Central memory CD8-positive, alpha-beta T cell (primary cell): ENCODE measurements at regions not wholly inside any gene's neighbourhood (a gene's known extent, or its start where the extent isn't known, plus 50 kb on each side); places are given as distances from the start of the nearest gene placed in this dataset.

Experiments used
- ATAC-seq: fragments of 150-1000 bp; cut with Tn5 transposase; replicated peaks from 2 replicates; pipeline ENCODE4 v1.10.0; 2022; ENCODE audit warnings: mild to moderate bottlenecking, moderate FRiP score, moderate number of reproducible peaks; ENCODE audit not compliant: poor library complexity, severe bottlenecking; ENCODE audit errors: extremely low read depth
- DNase-seq, 2 donors: peaks; one replicate each; pipeline ENCODE4 v3.0.0; 2021; ENCODE audit warnings: low spot score in 2 of 2
- H3K27ac Mint-ChIP-seq: one replicate; pipeline ENCODE4 v1.8.0; 2022; ENCODE audit warnings: low read depth, mild to moderate bottlenecking, moderate library complexity, mixed read lengths
- H3K27me3 Mint-ChIP-seq: one replicate; pipeline ENCODE4 v1.8.0; 2022; ENCODE audit warnings: mixed read lengths
- H3K36me3 Mint-ChIP-seq: one replicate; pipeline ENCODE4 v1.8.0; 2022; ENCODE audit warnings: mild to moderate bottlenecking, moderate library complexity, mixed read lengths; ENCODE audit not compliant: insufficient read depth
- H3K4me1 Mint-ChIP-seq: one replicate; pipeline ENCODE4 v1.8.0; 2022; ENCODE audit warnings: mixed read lengths
- H3K4me3 Mint-ChIP-seq: one replicate; pipeline ENCODE4 v1.8.0; 2022; ENCODE audit warnings: mild to moderate bottlenecking, moderate library complexity, mixed read lengths
- H3K9me3 Mint-ChIP-seq: one replicate; pipeline ENCODE4 v1.8.0; 2022; ENCODE audit warnings: mixed read lengths

GRCh38 chr14:101122237-101123141, 219.0 kb upstream of the RTL1 start:
- DNase-seq: no peak
- no peak for ATAC-seq
- Mint-ChIP-seq H3K27me3 (peaks cover 34% of the 10 kb centered on the region), H3K9me3 (no peaks in the 10 kb centered on the region), H3K36me3 (no peaks in the 10 kb centered on the region), H3K4me1 (no peaks in the 10 kb centered on the region), H3K4me3 (no peak overlapping the region), H3K27ac (no peak overlapping the region)

- DNase-seq: peak in 1 of 2 donors; percentile 7
- Mint-ChIP-seq H3K4me3 (no peak overlapping the region), H3K36me3 (no peaks in the 10 kb centered on the region), H3K27me3 (peaks cover 35% of the 10 kb centered on the region), H3K9me3 (no peaks in the 10 kb centered on the region), H3K27ac (no peak overlapping the region), H3K4me1 (no peaks in the 10 kb centered on the region)
- no peak for ATAC-seq
Observed at GRCh38 chr14:101123618-101124510, 220.3 kb upstream of the RTL1 start.

GRCh38 chr14:101124815-101125214, 221.3 kb upstream of the RTL1 start:
- Mint-ChIP-seq H3K4me1 (no peaks in the 10 kb centered on the region), H3K36me3 (no peaks in the 10 kb centered on the region), H3K27ac (no peak overlapping the region), H3K27me3 (peaks cover 35% of the 10 kb centered on the region), H3K9me3 (no peaks in the 10 kb centered on the region), H3K4me3 (no peak overlapping the region)
- ATAC-seq (no peak), DNase-seq (no peak)

GRCh38 chr14:101125313-101125712, 221.8 kb upstream of the RTL1 start:
- H3K4me1 Mint-ChIP-seq: no peaks in the 10 kb centered on the region
- H3K27me3 Mint-ChIP-seq: peaks cover 35% of the 10 kb centered on the region
- DNase-seq: no peak
- H3K9me3 Mint-ChIP-seq: no peaks in the 10 kb centered on the region
- no peak for ATAC-seq
- no peaks in the 10 kb centered on the region for H3K36me3 Mint-ChIP-seq
- no peak overlapping the region for H3K27ac Mint-ChIP-seq
- H3K4me3 Mint-ChIP-seq: no peak overlapping the region

GRCh38 chr14:101125719-101126651, 222.5 kb upstream of the RTL1 start:
- no peaks in the 10 kb centered on the region for H3K9me3 Mint-ChIP-seq
- H3K27ac Mint-ChIP-seq: no peak overlapping the region
- no peaks in the 10 kb centered on the region for H3K36me3 Mint-ChIP-seq
- no peak overlapping the region for H3K4me3 Mint-ChIP-seq
- no peaks in the 10 kb centered on the region for H3K4me1 Mint-ChIP-seq
- peak in 1 of 2 donors; percentile 4 for DNase-seq
- no peak for ATAC-seq
- peaks cover 35% of the 10 kb centered on the region for H3K27me3 Mint-ChIP-seq

GRCh38 chr14:101126731-101127130, 223.2 kb upstream of the RTL1 start:
- no peaks in the 10 kb centered on the region for H3K36me3 Mint-ChIP-seq
- DNase-seq: peak in 1 of 2 donors; percentile 8
- no peak for ATAC-seq
- peaks cover 35% of the 10 kb centered on the region for H3K27me3 Mint-ChIP-seq
- H3K27ac Mint-ChIP-seq: no peak overlapping the region
- H3K9me3 Mint-ChIP-seq: no peaks in the 10 kb centered on the region
- no peak overlapping the region for H3K4me3 Mint-ChIP-seq
- no peaks in the 10 kb centered on the region for H3K4me1 Mint-ChIP-seq

GRCh38 chr14:101127224-101127623, 223.7 kb upstream of the RTL1 start:
- Mint-ChIP-seq H3K4me3 (no peak overlapping the region), H3K4me1 (no peaks in the 10 kb centered on the region), H3K27me3 (peaks cover 35% of the 10 kb centered on the region), H3K27ac (no peak overlapping the region), H3K9me3 (no peaks in the 10 kb centered on the region), H3K36me3 (no peaks in the 10 kb centered on the region)
- DNase-seq: no peak
- ATAC-seq: no peak

DNA sequence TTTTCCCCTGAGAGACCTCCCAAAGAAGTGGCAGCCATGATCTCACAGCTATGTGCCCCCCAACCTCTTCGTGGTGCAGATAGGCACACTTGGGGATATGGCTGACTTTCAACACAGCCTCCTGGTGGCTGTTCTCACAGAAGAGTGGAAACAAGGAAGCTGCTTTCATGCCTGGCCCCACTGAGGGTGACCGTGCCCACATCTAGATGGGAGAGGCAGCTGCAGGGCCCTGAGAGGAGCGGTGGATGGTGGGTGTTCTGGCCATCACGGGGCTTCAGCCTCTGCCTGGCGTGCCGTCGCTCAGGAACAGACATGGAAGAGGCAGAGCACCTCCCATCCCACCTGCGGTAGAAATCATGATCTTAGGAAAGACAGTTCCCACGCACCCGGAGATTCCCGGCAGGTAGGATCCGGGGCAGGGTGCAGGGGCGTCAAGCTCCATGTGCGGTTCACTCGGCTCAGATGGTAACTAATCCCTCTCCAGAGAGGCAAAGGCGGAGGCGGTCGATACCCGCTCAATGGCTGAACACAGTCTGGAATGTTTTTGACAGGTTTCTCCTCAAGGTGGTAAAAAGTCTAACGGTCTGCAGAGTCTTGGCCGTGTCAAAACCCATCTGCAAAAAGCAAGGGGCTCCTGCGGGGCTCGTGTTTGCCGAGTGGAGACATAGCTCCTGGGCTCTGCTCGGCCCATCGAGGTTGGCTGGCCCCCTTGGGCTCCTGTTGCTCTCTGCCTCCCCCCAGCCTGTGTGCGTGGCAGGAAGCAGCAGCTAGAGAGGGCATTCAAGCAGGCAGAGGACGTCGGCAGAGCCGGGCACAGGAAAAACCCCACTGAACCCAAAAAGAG, 225.2 kb upstream of the RTL1 start:
- Mint-ChIP-seq H3K27ac (no peak overlapping the region), H3K4me3 (no peak overlapping the region), H3K36me3 (no peaks in the 10 kb centered on the region), H3K27me3 (peaks cover 33% of the 10 kb centered on the region), H3K4me1 (no peaks in the 10 kb centered on the region), H3K9me3 (no peaks in the 10 kb centered on the region)
- ATAC-seq: no peak
- DNase-seq: peak in 1 of 2 donors; percentile 7

DNA sequence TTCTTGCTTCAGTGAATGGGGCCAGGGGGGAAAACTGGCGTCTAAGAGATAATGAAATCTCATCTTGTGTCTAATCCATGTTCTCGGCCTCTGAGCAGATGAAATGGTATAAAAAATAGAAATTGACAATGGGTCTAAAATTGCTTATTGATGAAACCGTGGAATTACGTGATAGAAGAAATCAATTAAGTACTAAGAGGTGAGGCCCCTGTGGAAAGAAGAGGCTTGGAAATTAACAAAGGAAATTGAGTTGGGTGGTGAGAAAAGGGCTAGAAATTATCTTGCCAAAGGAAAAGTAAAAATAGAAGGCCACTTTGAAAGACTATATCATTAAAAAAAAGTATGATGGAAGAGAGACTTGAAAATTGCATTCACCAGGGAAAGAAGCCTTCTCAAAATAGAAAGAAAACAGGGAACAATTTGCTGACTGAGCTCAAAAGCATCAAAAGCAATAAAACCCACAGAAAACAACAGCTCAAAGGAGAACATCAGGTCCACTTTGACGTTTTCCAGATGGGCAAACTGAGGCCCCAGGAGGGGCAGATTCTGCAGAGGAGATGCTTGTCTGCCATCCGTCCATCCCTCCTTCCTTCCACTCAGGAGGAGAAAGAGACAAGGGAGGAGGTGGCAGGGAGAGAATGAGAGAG, 226.1 kb upstream of the RTL1 start:
- H3K9me3 Mint-ChIP-seq: no peaks in the 10 kb centered on the region
- no peak overlapping the region for H3K4me3 Mint-ChIP-seq
- H3K36me3 Mint-ChIP-seq: no peaks in the 10 kb centered on the region
- no peak overlapping the region for H3K27ac Mint-ChIP-seq
- peaks cover 30% of the 10 kb centered on the region for H3K27me3 Mint-ChIP-seq
- DNase-seq: no peak
- no peaks in the 10 kb centered on the region for H3K4me1 Mint-ChIP-seq
- ATAC-seq: no peak

GRCh38 chr14:101130861-101131260, 227.3 kb upstream of the RTL1 start:
- peak in 1 of 2 donors; percentile 8 for DNase-seq
- no peaks in the 10 kb centered on the region for H3K4me1 Mint-ChIP-seq
- no peak for ATAC-seq
- no peak overlapping the region for H3K4me3 Mint-ChIP-seq
- H3K27me3 Mint-ChIP-seq: peaks cover 43% of the 10 kb centered on the region
- H3K27ac Mint-ChIP-seq: no peak overlapping the region
- no peaks in the 10 kb centered on the region for H3K36me3 Mint-ChIP-seq
- no peaks in the 10 kb centered on the region for H3K9me3 Mint-ChIP-seq

DNA sequence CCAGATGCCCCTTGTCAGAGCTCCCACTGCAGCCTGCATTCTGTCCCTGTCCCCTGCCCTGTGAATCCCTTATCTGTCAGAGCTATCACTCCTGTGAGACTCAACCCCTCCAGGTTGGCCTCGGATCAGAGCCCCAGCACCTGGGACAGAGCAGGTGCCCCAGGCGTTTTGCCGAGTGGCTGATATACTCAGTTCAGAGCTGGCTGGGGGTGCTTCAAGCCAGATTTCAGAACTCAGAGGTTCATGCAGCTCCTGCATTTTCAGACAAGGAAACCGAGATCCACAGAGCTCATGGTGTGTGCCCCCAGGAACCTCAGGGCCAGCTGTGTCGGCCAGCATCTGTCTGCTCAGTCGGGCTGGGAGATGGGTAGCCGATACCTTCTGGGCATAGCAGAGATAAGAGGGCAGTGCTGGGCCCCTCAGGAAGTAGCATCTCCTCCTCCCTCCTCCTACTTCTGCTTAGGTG, 228.0 kb upstream of the RTL1 start:
- peak in 1 of 2 donors; percentile 7 for DNase-seq
- H3K27me3 Mint-ChIP-seq: peaks cover 44% of the 10 kb centered on the region
- H3K36me3 Mint-ChIP-seq: no peaks in the 10 kb centered on the region
- H3K4me1 Mint-ChIP-seq: no peaks in the 10 kb centered on the region
- no peak overlapping the region for H3K4me3 Mint-ChIP-seq
- no peak overlapping the region for H3K27ac Mint-ChIP-seq
- no peak for ATAC-seq
- no peaks in the 10 kb centered on the region for H3K9me3 Mint-ChIP-seq
